ENCODE measurements at regions not wholly inside any gene's neighbourhood (a gene's known extent, or its start where the extent isn't known, plus 50 kb on each side); places are given as distances from the start of the nearest gene placed in this dataset.

DNA sequence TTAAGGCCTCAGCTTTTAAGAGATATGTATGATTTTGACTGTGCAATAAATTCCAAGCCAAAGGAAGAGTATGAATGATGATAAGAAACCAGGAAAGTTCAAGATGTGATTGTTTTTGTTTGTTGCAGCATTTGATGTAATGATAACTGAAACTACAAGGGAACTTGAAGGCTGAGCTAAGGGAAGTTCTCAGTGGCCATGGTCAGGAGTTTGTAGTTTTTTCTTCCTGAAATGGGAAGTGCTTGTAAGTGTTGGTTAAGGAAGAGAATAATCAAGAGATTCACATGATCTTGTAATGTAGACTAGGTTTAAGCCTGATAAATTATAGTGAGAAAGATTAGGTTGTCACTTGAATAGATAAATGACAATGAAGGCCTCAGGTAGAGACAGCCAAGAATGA is 53.4 kb downstream of the PTCHD4 start:
- ChIA-PET POLR2A (interaction anchor here (0.7 kb wide), 2 partner anchors 477 to 701 kb away, joined by 3 read pairs; no protein-coding TSS in a partner anchor), CTCF (ENCODE audit: low intra/inter-chr PET ratio) (no interaction called here)
- no peaks in the 10 kb centered on the region for H4K20me1 ChIP-seq (replicated peaks; ENCODE audit: control insufficient read depth, insufficient read depth, low read length)
- no peaks in the 10 kb centered on the region for H3K9me3 ChIP-seq (replicated peaks; ENCODE audit: control insufficient read depth, insufficient read depth, low read depth, low read length)
- H3K79me2 ChIP-seq (ENCODE audit: control insufficient read depth, insufficient read depth, low read length): no peaks in the 10 kb centered on the region
- FAIRE-seq (no peak), DNase-seq (ENCODE audit: extremely low read depth in 1 of 4, low spot score in 3 of 4) (no peak), ATAC-seq (no peak)
- BruUV-seq (replicated peaks): no TSS peak
- H3K9ac ChIP-seq (ENCODE audit: insufficient read depth in 1 of 2, low read depth in 2 of 2, low read length in 2 of 2): no peak overlapping the region
- H3K27me3 ChIP-seq (ENCODE audit: control insufficient read depth in 2 of 2, insufficient read depth in 2 of 2, low read length in 2 of 2): no peaks in the 10 kb centered on the region
- no peaks in the 10 kb centered on the region for H3K4me1 ChIP-seq (replicated peaks in 1 of 2; ENCODE audit: control insufficient read depth in 2 of 2, insufficient read depth in 2 of 2, low read length in 2 of 2)
- H3K27ac ChIP-seq (ENCODE audit: extremely low read depth, low read depth, low read length): no peak overlapping the region
- H3K9me1 ChIP-seq (ENCODE audit: control insufficient read depth, insufficient read depth, low read length): no peaks in the 10 kb centered on the region
- H2AFZ ChIP-seq (ENCODE audit: low read depth, low read length): no peak overlapping the region
- TF ChIP-seq PML (IDR thresholded peaks at IDR 0.05; ENCODE audit: low read length): no peak
- no peak for TF ChIP-seq MEIS2 (IDR thresholded peaks at IDR 0.05; ENCODE audit: partially characterized antibody)
- TF ChIP-seq, protein P1, sequence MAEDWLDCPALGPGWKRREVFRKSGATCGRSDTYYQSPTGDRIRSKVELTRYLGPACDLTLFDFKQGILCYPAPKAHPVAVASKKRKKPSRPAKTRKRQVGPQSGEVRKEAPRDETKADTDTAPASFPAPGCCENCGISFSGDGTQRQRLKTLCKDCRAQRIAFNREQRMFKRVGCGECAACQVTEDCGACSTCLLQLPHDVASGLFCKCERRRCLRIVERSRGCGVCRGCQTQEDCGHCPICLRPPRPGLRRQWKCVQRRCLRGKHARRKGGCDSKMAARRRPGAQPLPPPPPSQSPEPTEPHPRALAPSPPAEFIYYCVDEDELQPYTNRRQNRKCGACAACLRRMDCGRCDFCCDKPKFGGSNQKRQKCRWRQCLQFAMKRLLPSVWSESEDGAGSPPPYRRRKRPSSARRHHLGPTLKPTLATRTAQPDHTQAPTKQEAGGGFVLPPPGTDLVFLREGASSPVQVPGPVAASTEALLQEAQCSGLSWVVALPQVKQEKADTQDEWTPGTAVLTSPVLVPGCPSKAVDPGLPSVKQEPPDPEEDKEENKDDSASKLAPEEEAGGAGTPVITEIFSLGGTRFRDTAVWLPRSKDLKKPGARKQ (CRISPR knock-in tag; IDR thresholded peaks at IDR 0.05): no peak
- TF ChIP-seq, protein P2, sequence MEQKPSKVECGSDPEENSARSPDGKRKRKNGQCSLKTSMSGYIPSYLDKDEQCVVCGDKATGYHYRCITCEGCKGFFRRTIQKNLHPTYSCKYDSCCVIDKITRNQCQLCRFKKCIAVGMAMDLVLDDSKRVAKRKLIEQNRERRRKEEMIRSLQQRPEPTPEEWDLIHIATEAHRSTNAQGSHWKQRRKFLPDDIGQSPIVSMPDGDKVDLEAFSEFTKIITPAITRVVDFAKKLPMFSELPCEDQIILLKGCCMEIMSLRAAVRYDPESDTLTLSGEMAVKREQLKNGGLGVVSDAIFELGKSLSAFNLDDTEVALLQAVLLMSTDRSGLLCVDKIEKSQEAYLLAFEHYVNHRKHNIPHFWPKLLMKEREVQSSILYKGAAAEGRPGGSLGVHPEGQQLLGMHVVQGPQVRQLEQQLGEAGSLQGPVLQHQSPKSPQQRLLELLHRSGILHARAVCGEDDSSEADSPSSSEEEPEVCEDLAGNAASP (IDR thresholded peaks at IDR 0.05): no peak
- TF ChIP-seq, protein P3, sequence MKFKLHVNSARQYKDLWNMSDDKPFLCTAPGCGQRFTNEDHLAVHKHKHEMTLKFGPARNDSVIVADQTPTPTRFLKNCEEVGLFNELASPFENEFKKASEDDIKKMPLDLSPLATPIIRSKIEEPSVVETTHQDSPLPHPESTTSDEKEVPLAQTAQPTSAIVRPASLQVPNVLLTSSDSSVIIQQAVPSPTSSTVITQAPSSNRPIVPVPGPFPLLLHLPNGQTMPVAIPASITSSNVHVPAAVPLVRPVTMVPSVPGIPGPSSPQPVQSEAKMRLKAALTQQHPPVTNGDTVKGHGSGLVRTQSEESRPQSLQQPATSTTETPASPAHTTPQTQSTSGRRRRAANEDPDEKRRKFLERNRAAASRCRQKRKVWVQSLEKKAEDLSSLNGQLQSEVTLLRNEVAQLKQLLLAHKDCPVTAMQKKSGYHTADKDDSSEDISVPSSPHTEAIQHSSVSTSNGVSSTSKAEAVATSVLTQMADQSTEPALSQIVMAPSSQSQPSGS (CRISPR knock-in tag; IDR thresholded peaks at IDR 0.05): no peak
- no peak for TF ChIP-seq TAF7 (tag; IDR thresholded peaks at IDR 0.05)
- TF ChIP-seq SMAD4 (CRISPR knock-in tag; conservative IDR thresholded peaks at IDR 0.05): no peak
- TF ChIP-seq, protein P4, sequence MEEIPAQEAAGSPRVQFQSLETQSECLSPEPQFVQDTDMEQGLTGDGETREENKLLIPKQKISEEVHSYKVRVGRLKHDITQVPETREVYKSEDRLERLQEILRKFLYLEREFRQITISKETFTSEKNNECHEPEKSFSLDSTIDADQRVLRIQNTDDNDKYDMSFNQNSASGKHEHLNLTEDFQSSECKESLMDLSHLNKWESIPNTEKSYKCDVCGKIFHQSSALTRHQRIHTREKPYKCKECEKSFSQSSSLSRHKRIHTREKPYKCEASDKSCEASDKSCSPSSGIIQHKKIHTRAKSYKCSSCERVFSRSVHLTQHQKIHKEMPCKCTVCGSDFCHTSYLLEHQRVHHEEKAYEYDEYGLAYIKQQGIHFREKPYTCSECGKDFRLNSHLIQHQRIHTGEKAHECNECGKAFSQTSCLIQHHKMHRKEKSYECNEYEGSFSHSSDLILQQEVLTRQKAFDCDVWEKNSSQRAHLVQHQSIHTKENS (CRISPR knock-in tag; IDR thresholded peaks at IDR 0.05): no peak
- TF ChIP-seq, protein P5, sequence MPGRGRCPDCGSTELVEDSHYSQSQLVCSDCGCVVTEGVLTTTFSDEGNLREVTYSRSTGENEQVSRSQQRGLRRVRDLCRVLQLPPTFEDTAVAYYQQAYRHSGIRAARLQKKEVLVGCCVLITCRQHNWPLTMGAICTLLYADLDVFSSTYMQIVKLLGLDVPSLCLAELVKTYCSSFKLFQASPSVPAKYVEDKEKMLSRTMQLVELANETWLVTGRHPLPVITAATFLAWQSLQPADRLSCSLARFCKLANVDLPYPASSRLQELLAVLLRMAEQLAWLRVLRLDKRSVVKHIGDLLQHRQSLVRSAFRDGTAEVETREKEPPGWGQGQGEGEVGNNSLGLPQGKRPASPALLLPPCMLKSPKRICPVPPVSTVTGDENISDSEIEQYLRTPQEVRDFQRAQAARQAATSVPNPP (IDR thresholded peaks at IDR 0.05; ENCODE audit: borderline replicate concordance, insufficient read depth, insufficient read length): no peak
- no peak for TF ChIP-seq TAF1 (IDR thresholded peaks at IDR 0.05; ENCODE audit: control insufficient read depth, extremely low read depth, insufficient read depth, low read length, severe bottlenecking)
- TF ChIP-seq ZNF444 (CRISPR knock-in tag; IDR thresholded peaks at IDR 0.05): no peak
- TF ChIP-seq TSC22D4 (tag; IDR thresholded peaks at IDR 0.05): no peak
- no peak for TF ChIP-seq XRCC5 (IDR thresholded peaks at IDR 0.05; ENCODE audit: low read depth, low read length)
- TF ChIP-seq NR1H2 (CRISPR knock-in tag; IDR thresholded peaks at IDR 0.05): no peak
- no peak for TF ChIP-seq CHD1 (IDR thresholded peaks at IDR 0.05; ENCODE audit: low read length)
- no peak for TF ChIP-seq GABPB2 (CRISPR knock-in tag; conservative IDR thresholded peaks at IDR 0.05)
- no peak for TF ChIP-seq SAFB2 (IDR thresholded peaks at IDR 0.05; ENCODE audit: borderline replicate concordance, low read depth, low read length, severe bottlenecking)
- H3K4me2 ChIP-seq (ENCODE audit: insufficient read depth, low read length): no peak overlapping the region
- no peaks in the 10 kb centered on the region for H3K36me3 ChIP-seq (ENCODE audit: control insufficient read depth, insufficient read depth, low read length)
- in situ Hi-C loops (cut with MboI): no loop called here
- H3K4me3 ChIP-seq: no peak overlapping the region
- intact Hi-C loops (cut with micrococcal nuclease): loop anchor here (2.0 kb wide), 1 partner anchor 55 kb away; no protein-coding TSS in a partner anchor
